Activated CD8-positive, alpha-beta memory T cell treated with anti-CD3 and anti-CD28 coated beads for 36 hours (primary cell): ENCODE measurements at regions not wholly inside any gene's neighbourhood (a gene's known extent, or its start where the extent isn't known, plus 50 kb on each side); places are given as distances from the start of the nearest gene placed in this dataset.

Experiments used
- CTCF ChIA-PET: fragments of 350-600 bp; sonication (Branson Sonifier 250); formaldehyde crosslinking; loops from one replicate; lab custom pipeline; 2021; ENCODE audit warnings: antibody characterized with exemption; lab: Charles Lee
- POLR2A ChIA-PET: fragments of 350-600 bp; sonication (Branson Sonifier 250); formaldehyde crosslinking; loops from one replicate; lab custom pipeline; 2021; ENCODE audit warnings: antibody characterized with exemption; lab: Charles Lee

GRCh38 chr3:101099791-101100190 lies 106.6 kb upstream of the ABI3BP start:
- POLR2A ChIA-PET, result no interaction called here

GRCh38 chr3:101096444-101096843 lies 103.2 kb upstream of the ABI3BP start:
- ChIA-PET POLR2A (no interaction called here), CTCF (no interaction called here)

More at GRCh38 chr3:101099791-101100190, 106.6 kb upstream of the ABI3BP start:
- CTCF ChIA-PET, result no interaction called here

GRCh38 chr3:101095693-101096430 lies 102.6 kb upstream of the ABI3BP start:
- ChIA-PET CTCF (no interaction called here), POLR2A (no interaction called here)

GRCh38 chr3:101091489-101091888 lies 98.3 kb upstream of the ABI3BP start:
- POLR2A ChIA-PET, result no interaction called here
- CTCF ChIA-PET, result no interaction called here

- POLR2A ChIA-PET, result no interaction called here
- CTCF ChIA-PET, result no interaction called here
Measured at GRCh38 chr3:101085752-101086151, 92.5 kb upstream of the ABI3BP start.

GRCh38 chr3:101084404-101084803 lies 91.2 kb upstream of the ABI3BP start:
- POLR2A ChIA-PET, result no interaction called here

GRCh38 chr3:101081999-101082398 lies 88.8 kb upstream of the ABI3BP start:
- CTCF ChIA-PET, result no interaction called here
- POLR2A ChIA-PET, result no interaction called here

More at GRCh38 chr3:101084404-101084803, 91.2 kb upstream of the ABI3BP start:
- CTCF ChIA-PET, result no interaction called here

- CTCF ChIA-PET, result interaction anchor here (1.0 kb wide), 1 partner anchor 11 kb away, joined by 3 read pairs; no protein-coding TSS in a partner anchor
- POLR2A ChIA-PET, result no interaction called here
Measured at GRCh38 chr3:101081446-101081845, 88.2 kb upstream of the ABI3BP start.

GRCh38 chr3:101077361-101078011 lies 84.3 kb upstream of the ABI3BP start:
- CTCF ChIA-PET, result no interaction called here

GRCh38 chr3:101074518-101074917 lies 81.3 kb upstream of the ABI3BP start:
- ChIA-PET CTCF (no interaction called here), POLR2A (no interaction called here)

More at GRCh38 chr3:101077361-101078011, 84.3 kb upstream of the ABI3BP start:
- POLR2A ChIA-PET, result no interaction called here

- CTCF ChIA-PET, result no interaction called here
- POLR2A ChIA-PET, result no interaction called here
Measured at GRCh38 chr3:101072300-101072699, 79.1 kb upstream of the ABI3BP start.

- ChIA-PET CTCF (interaction anchor here (1.0 kb wide), 1 partner anchor 9 kb away, joined by 5 read pairs; no protein-coding TSS in a partner anchor), POLR2A (no interaction called here)
Measured at GRCh38 chr3:101070799-101071121, 77.5 kb upstream of the ABI3BP start.

GRCh38 chr3:101069901-101070798 lies 76.9 kb upstream of the ABI3BP start:
- CTCF ChIA-PET, result interaction anchor here (0.8 to 1.0 kb wide), 4 partner anchors 9 to 47 kb away, joined by 3 to 5 read pairs (median 3); no protein-coding TSS in a partner anchor
- POLR2A ChIA-PET, result no interaction called here

GRCh38 chr3:101068876-101069606 lies 75.8 kb upstream of the ABI3BP start:
- ChIA-PET CTCF (interaction anchor here (0.6 kb wide), 1 partner anchor 351 kb away, joined by 3 read pairs; no protein-coding TSS in a partner anchor), POLR2A (no interaction called here)

- POLR2A ChIA-PET, result no interaction called here
- CTCF ChIA-PET, result no interaction called here
Measured at GRCh38 chr3:101066711-101067129, 73.5 kb upstream of the ABI3BP start.

- ChIA-PET POLR2A (no interaction called here), CTCF (no interaction called here)
Measured at GRCh38 chr3:101065962-101066361, 72.7 kb upstream of the ABI3BP start.

- CTCF ChIA-PET, result no interaction called here
- POLR2A ChIA-PET, result no interaction called here
Measured at GRCh38 chr3:101063401-101063800, 70.2 kb upstream of the ABI3BP start.

GRCh38 chr3:101061312-101061711 lies 68.1 kb upstream of the ABI3BP start:
- POLR2A ChIA-PET, result no interaction called here
- CTCF ChIA-PET, result interaction anchor here (1.4 kb wide), 1 partner anchor 9 kb away, joined by 5 read pairs; no protein-coding TSS in a partner anchor

- ChIA-PET CTCF (interaction anchor here (0.7 kb wide), 1 partner anchor 376 kb away, joined by 3 read pairs; no protein-coding TSS in a partner anchor), POLR2A (no interaction called here)
Measured at GRCh38 chr3:101050866-101051265, 57.6 kb upstream of the ABI3BP start.
